ENCODE measurements at regions not wholly inside any gene's neighbourhood (a gene's known extent, or its start where the extent isn't known, plus 50 kb on each side); places are given as distances from the start of the nearest gene placed in this dataset.

GRCh38 chr13:103639326-103639725, 573.1 kb upstream of the SLC10A2 start:
- no peak for TF ChIP-seq CTCF (IDR thresholded peaks at IDR 0.05; ENCODE audit: low read depth, low read length)
- TF ChIP-seq MAX (IDR thresholded peaks at IDR 0.05; ENCODE audit: low read depth, low read length), result no peak
- TF ChIP-seq POLR2A (IDR thresholded peaks at IDR 0.05; ENCODE audit: extremely low read depth, insufficient read length), result no peak

All from NB4 (cell line).